ENCODE measurements at regions not wholly inside any gene's neighbourhood (a gene's known extent, or its start where the extent isn't known, plus 50 kb on each side); places are given as distances from the start of the nearest gene placed in this dataset.
A peak's percentile ranks its signal among the peaks of the same experiment; 100 is the strongest.

DNA sequence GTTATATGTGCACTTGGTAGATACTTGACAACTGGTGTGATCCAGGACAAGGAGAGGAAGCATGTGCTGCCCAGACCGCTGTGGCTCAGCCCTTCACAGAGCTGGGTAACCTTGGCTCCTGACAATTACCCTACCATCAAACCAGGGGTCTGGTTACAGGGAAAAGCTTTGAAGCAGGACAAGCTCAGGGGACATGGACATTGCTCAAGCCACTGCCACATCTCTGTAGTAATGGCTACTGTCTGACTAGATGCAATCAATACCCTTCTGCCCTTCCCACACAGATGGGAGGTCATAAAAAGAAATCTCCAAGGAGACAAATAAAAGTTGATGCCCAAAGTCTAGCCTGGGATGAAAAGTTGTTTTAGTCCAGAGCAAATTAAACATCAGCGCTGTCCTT, 577.4 kb downstream of the MED13L start:
- DNase-seq: no peak

DNA sequence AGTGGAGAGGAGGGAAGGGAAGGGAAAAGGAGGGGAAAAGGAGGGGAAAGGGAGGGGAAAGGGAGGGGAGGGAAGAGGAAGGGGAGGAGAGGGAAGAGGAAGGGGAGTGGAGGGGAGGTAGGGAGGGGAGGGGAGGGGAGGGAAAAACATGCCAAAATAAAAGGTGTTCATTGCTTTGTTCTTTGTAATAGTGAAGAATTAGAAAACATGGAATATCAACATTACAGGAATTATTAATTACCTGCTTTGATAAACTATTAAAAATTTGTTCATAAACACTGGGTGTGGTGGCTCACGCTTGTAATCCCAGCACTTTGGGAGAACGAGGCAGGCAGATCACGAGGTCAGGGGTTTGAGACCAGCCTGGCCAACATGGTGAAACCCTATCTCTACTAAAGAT, 579.2 kb downstream of the MED13L start:
- DNase-seq: no peak

DNA sequence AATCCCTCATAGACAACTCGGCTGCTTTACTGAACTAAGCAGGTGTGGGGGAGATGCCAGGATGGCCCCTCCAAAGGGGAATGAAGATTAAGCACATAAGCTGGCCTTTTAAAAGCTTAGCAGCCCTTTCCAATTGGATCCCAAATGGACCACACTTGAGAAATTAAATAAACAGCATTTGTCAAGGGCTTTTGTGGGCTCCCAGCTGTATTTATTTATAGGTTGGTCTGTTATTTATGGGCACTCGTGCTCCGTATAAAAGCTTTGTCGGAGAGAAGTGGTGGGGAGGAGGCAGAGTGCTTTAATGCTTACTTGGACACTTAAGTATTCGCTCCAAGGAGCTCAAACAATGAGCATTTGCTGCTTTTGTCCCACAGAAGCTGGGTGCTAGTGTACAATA, 580.2 kb downstream of the MED13L start:
- no peak for DNase-seq

DNA sequence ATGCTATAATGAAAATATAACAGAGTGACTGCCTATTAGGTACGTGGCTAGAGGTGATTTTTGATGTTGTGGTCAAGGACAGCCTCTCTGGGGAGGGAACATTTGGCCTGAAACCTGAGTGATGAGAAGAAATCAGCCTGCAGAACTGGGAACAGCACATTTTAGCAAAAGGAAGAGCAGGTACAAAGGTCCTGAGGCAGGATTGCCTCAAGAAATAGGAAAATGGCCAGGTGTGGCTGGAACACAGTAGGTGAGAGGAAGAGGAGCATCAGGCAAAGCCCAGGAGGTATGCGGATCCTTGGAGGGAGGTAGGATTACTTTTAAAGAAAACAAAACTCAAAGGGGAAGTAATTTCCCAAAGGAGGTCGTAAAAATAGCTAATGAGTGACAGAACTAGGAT, 582.9 kb downstream of the MED13L start:
- DNase-seq: no peak

DNA sequence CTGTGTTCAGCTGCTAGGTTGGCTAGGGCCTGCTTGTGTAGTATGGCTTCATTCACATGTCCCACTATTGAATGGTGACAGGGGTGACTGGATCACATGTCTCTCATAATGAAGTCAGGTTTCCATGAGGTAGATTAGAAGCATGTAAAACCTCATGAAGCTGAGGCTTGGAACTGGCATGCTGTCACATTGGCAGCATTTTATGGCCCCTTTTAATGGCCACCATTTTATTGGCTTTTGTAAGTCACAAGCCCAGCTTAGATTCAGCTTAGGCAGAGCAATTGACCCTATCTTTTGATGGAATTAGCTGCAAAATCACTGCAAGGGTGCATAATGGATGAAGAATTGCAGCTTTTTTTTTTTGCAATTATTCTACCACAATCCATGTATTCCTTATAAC, 583.5 kb downstream of the MED13L start:
- no peak for DNase-seq

DNA sequence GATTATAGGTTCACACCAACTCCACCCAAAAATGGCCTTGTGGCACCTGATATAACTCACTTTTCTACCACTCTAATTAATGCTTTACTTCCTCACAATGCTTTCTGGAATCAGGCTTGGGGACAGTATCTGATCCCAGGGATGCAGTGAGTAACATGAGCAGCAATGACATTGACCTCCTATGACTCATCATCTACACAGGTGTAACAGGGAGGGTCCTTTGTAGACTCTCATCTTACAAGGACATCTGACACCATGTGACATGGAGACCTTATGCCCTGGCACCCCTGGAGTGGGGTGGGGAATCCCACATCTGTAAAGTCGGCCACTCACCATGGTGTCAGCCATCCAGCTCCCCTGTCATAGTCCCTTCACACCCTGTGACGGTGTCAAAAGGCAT, 586.4 kb downstream of the MED13L start:
- DNase-seq: no peak

DNA sequence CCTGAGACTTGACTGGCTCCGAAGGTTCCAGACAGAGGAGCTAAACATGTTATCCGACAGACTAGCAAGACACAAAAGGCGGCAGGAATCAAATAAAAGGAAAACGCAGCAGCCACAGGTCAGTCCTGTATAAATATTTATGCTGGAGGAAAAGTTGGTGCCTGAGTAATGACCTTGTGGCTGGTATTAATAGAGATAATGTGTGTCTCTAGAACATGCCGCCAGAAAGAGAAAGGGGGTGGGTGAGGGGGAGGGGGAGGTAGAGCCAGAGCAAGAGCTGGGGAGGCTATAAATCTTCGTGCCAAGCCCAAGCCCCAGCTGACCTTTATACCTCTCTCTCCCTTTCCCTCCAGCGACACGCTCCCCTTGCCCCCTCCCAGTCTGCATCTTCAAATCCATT, 590.4 kb downstream of the MED13L start:
- DNase-seq: no peak

DNA sequence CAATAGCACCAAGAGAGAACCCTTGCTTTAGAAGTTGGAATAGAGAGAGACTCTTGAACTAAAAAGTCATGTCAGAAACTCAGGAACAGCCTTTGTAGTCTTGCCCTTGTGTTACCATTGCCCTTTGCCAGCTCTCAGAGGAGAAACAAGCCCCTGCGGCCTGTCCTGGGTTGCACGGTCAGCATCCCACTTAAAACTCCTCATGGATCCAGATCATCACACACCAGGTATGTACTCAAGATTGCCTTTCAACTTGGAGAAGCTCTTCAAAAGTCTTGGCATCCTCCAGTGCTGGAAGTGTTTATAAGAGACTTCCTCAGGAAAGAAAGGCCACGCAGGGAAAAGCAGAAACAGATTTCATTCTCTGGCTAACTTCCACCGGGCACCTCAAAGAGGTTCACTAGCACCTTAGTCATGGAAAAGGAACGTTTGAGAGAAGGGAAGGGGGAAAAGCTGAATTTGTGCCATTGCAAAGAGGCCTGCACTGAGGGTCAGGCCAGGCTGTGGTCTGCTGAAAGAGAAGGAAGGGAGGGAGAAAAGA, 594.2 kb downstream of the MED13L start:
- DNase-seq: no peak

DNA sequence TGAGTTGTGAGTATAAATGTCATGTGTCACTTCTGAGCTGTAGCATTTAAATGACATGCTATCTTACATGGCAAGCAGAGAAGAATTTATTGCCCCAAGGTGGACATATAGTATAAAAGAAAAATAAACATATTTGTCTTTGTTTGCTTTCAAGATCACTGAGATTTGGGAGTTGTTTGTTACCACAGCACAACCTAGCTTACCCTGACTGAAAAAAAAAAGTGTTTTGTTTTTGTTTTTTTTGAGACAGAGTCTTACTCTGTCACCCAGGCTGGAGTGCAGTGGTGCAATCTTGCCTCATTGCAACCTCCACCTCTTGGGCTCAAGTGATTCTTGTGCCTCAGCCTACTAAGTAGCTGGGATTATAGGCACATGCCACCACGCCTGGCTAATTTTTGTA, 596.5 kb downstream of the MED13L start:
- DNase-seq: no peak

DNA sequence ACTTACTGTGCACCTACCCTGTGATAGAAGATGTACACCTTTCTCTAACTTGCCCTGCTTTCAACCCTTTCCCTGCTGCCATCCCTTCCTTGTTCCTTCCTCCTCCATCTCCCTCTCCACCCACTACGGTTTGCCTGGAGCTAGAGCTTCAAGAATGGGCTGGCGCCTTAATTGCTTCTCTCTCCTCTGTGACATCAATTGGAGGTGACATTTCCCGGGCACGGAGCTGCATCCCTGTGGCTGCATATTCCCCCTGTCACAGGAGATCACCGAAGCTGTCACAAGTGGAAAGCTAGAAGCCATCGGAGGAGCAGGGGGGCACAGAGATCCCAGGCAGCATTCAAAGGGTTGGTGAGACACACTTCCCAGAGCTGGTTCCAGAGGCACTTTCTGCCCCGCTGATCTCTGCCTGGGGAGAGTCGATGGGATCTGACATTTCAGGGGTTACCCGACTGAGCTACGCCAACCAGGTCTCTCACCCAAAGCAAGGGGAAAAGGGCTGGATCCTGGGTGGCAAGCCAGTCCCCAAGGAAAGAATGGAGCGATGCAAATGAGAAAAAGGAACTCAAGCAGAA, 604.9 kb downstream of the MED13L start:
- DNase-seq: peak; percentile 43

DNA sequence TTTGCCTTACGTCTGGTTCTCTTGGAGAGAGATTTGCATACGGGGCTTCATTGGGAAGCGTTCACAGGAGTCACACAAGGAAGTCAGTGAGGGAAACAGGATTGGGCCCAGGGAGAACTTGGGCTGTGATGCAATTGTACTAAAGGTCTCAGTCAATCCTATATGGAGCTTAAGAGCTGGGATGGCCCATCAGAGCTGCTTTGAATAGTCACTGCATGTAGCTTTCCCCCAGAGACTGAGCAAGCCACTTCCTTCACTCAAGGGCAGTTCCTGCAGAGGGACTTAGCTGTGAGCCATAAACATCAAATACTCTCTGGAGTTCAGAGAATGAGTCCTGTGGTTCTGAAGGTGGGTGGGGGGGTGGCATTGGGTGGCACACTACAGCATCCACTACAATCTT, 605.4 kb downstream of the MED13L start:
- peak; percentile 39 for DNase-seq

DNA sequence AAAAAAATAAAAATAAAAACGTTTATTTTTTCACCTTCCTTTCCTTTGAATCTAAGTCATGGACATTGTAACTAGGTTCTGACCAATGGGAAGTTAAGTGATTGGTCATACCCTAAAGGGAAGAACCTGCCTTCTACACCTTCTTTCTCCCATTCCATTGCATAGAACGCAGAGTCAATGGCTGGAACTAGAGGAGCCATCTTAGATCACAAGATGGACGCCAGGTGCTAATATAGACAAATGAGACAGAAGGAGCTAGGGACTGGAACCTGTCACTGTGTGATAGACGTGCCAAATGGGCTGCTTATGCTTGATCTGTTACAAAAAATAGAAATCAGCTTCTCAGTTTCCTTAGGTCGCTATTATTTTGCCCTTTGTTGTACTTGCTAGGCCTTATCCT, 606.6 kb downstream of the MED13L start:
- DNase-seq: peak; percentile 1

DNA sequence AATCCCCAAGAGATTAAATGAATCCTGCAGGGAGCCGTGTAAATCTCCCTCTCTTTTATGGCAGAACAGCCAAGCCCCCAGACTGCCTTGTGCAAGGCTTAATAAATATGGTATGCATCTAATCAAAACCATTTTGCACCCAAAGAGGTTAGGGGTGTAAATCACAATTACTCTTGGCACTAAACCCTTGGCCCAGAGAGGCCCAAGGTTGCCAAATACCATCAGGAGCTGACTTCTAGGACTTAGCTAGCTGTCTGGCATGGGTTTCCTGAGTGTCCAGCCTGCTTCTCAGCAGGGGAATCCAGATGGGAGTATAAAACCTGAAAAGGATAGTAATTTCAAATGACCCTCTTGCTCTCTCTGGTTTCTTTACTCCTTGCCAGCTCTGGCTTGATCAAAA, 610.4 kb downstream of the MED13L start:
- DNase-seq: peak; percentile 40

DNA sequence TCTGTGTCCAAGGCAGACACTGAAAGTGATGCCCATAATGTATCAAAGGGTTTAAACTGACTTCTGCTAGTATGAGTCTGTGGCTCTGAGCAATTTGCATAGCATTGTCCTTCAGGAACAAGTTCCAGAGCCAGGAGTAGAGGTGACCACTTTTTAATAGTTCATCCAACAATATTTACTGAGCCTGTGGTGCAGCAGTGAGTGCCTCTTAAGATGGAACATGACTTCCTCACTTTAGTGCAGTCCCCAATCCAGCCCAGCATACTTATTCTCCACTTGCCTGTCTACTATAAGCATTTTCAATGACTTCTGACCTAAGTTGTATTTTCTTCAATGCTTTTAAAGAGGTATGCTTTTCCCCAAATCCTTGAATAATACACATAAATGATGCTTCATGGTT, 611.3 kb downstream of the MED13L start:
- peak; percentile 7 for DNase-seq

DNA sequence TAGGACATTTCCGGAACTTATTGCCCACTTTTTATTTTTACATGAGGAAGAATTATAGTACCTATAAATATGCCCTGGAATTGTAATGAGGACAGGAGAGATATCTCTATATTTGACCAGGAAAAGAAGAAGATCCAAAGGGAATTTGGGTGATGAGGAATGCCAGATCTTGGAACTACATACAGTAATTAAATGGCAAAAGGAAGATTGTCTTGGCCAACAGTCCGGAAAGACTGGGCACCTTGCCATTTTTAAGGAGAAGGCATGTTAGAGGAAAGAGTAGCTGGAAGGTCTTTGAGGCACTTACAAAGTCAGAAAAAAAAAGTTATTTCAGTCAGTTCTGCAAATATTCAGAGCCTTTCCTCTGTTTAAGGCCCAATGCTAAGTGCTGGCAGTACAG, 616.4 kb downstream of the MED13L start:
- DNase-seq: peak; percentile 19

DNA sequence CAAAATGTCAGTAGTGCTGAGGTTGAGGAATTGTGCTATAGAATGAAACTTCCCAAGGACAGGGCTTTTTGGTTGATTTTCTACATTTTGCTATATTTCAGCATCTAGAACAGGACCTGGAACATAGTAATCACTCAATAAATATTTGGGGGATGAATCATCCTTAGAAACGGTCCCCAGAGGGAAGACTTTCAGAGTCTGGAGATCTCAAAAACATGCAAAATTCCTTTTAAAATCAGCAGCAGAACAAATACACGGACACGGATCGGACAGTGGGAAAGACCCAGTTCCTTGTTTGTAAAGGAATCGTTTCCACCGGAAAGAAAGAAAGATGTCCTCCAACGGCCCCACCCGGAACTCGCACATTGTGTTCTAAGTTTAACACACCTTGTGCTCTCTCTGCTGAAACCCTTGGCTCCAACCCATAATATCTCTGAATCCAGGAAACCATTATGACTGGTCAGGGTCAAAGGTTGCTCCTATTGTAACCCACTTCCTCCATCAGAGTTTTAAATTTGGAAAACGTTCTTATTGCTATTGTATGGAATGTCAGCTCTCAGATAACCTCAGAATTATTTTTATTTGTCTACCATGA, 617.2 kb downstream of the MED13L start:
- peak; percentile 44 for DNase-seq

DNA sequence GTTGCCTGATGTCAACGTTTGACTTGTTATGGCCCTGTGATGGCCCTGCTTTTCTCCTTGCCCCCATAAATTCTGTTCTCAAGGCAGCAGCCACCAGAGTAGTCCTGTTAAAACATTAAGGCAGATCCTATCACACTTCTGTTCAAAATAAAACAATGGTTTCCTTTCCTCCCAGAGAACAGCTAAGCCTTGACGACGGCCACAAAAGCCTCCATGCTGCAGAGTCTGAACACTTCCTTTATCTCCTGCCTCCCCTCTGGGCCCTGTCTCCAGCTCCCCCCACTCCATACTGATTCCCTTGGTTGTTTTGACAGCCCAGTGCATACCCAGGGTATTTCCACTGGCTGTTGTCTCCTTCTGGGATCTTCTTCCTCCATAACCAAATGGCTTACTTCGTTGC, 618.1 kb downstream of the MED13L start:
- DNase-seq: peak; percentile 54

DNA sequence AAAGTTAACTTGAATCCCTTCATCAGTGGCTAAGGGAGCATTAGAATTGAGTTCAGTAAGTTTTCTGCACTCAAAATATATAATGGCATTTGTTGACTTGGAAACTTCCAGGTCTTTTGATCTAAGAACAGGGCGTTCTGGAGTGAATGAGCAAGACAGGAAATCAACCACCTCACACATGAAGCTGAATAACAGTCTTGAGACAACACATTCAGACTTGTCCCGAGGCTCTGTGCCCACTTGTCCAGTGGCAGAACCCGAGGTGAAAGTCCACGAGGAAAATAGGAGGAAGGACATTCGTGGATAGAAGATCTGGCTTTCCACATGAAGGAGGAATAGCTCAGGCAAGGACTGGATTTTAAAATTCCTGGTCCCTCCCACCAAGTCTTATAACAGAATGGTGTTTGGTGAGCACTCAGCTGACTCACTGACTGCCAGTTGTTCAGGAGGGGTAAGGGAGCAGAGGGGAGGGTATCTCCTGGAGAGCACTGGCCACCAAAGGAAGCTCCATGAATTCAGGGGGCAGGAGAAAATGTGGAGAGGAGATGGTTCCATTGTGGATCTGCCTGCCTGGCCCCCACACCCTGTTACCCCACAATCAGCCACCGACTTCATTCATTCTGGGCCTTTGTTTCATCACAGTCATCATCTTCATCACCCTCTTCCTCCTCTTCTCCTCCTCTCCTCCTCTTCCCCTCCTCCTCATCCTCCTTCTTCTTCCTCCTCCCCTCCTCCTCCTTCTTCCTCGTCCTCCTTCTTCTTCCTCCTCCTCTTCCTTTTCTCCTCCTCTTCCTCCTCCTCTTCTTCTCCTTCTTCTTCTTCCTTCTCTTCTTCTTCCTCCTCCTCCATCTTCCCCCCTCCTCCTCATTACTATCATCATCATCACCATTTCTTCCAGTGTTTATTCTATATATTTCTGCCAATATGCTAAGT, 620.1 kb downstream of the MED13L start:
- DNase-seq: peak; percentile 35

DNA sequence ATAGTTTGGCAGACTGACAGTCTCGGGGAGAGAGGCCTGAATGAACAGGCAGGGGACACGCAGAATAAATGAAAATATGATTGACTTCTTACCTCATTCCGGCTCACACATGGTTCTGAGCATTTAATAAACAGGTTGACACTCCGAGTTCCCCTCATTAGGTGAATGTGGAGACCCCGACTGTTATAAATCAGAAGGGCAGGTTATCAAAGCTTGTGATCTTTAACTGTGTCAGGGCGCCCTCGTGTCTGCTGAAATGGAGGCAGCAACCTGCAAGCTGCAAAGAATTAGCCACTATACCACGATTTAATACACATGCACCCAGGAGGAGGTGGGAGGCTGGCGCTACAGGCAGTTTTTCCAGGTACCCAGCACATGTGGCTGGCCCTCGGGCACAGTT, 627.5 kb downstream of the MED13L start:
- no peak for DNase-seq

DNA sequence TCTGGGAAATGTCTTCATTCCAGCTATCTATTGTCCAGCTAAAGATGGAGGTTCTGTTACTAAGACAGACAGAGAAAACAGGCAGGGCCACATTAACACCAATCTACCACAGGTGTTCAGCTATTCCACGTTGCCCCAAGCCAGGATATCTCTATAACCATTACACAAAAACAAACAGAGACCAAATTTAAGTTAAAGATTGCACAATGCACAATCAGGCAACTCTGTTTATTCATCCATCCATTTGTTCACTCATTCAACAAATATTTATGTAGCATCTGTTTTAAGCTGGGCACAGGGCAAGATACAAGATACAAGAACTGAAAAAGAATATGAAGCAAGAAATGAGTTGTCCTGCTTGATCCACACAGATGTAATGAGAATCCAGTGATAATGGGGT, 629.0 kb downstream of the MED13L start:
- DNase-seq: no peak

DNA sequence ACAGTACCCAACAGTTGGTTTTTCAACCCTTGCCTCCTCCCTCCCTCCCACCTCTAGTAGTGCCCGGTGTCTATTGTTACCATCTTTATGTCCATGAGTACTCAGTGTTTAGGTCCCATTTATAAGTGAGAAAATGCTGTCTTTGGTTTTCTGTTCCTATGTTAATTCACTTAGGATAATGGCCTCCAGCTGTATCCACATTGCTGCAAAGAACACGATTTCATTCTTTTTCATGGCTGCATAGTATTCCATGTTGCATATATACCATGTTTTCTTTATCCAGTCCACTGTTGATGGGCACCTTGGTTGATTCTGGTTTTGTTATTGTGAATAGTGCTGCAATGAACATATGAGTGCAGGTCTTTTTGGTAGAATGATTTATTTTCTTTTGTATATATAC, 631.3 kb downstream of the MED13L start:
- no peak for DNase-seq

DNA sequence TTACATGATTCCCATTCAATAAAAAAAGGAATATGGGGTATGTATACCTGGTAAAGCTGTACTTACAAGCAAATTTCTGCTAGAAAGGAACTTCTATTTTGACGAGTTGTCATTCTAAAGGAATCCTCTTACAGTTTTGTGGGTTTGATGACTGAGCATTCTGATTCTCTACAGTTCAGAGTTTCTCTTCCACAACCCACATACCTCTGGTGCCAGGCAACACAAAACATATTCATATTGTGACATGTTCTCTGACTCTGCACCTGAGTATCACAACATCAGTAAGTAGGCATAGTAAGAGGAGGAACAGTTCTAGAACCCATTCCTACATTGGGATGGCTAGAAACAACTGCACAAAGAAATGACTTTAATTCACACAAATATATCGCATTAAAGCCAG, 636.6 kb downstream of the MED13L start:
- DNase-seq: no peak

DNA sequence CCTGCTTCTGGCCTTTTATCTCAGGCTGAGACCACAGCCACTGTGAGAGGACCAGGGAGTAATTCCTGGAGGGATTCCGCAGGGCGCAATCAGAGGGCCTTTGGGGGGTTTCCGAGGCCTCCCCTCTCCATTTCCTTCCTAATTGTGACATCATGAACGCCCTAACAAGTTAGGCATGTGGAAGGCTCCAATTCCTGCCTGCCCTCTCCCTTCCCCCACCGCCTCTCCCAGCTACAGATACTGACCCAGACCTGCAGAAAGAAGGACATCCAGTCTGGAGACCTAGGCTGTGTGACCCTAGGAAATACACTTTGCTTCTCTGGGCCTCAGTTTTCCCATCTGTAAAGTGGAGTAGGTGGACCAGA, 637.9 kb downstream of the MED13L start:
- no peak for DNase-seq
